Sciatic nerve (tissue), 2 donors: ENCODE measurements at regions not wholly inside any gene's neighbourhood (a gene's known extent, or its start where the extent isn't known, plus 50 kb on each side); places are given as distances from the start of the nearest gene placed in this dataset.

Experiments used
- ATAC-seq: fragments of 200-7000 bp; cut with Tn5 transposase; one replicate; pipeline ENCODE4 v1.9.1; 2020; ENCODE audit warnings: mild to moderate bottlenecking, moderate library complexity
- DNase-seq: peaks from one replicate; pipeline ENCODE4 v3.0.0-alpha.2; 2020; ENCODE audit warnings: low spot score
- intact Hi-C: fragments of 100-400 bp; cut with DNase I; formaldehyde crosslinking; loops from one replicate; pipeline ENCODE4 v1.14.2; 2022
- donor health status: DM: no; HTN: no; CAD: no.
- donor health status: DM: no; HTN: no; CAD: no.

- DNase-seq = no peak
- intact Hi-C loops = no loop called here
Observed at GRCh38 chr15:62474021-62474770, 309.1 kb upstream of the C2CD4B start.

GRCh38 chr15:62474771-62475124, 309.7 kb upstream of the C2CD4B start:
- intact Hi-C loops = no loop called here

More at GRCh38 chr15:62474021-62474770, 309.1 kb upstream of the C2CD4B start:
- ATAC-seq = no peak

GRCh38 chr15:62475591-62475990, 310.5 kb upstream of the C2CD4B start:
- ATAC-seq (peak; percentile 43), DNase-seq (no peak)
- intact Hi-C loops = no loop called here

More at GRCh38 chr15:62474771-62475124, 309.7 kb upstream of the C2CD4B start:
- peak; percentile 60 for ATAC-seq
- DNase-seq = no peak

- intact Hi-C loops = no loop called here
- DNase-seq (no peak), ATAC-seq (no peak)
Observed at GRCh38 chr15:62476163-62476562, 311.1 kb upstream of the C2CD4B start.

GRCh38 chr15:62477929-62478328, 312.8 kb upstream of the C2CD4B start:
- no peak for ATAC-seq
- intact Hi-C loops = no loop called here
- DNase-seq = no peak

- ATAC-seq = no peak
- no peak for DNase-seq
- intact Hi-C loops = no loop called here
Observed at GRCh38 chr15:62482785-62483429, 317.8 kb upstream of the C2CD4B start.

GRCh38 chr15:62483814-62484213, 318.7 kb upstream of the C2CD4B start:
- DNase-seq = no peak
- intact Hi-C loops = no loop called here
- peak; percentile 84 for ATAC-seq

- DNase-seq (no peak), ATAC-seq (no peak)
- intact Hi-C loops = no loop called here
Observed at GRCh38 chr15:62485170-62485720, 320.2 kb upstream of the C2CD4B start.

GRCh38 chr15:62486041-62486440, 321.0 kb upstream of the C2CD4B start:
- ATAC-seq (no peak), DNase-seq (no peak)
- intact Hi-C loops = no loop called here

GRCh38 chr15:62488387-62488786, 323.3 kb upstream of the C2CD4B start:
- DNase-seq = no peak
- intact Hi-C loops = no loop called here
- ATAC-seq = no peak

- intact Hi-C loops = no loop called here
- DNase-seq (no peak), ATAC-seq (no peak)
Observed at GRCh38 chr15:62491642-62492041, 326.6 kb upstream of the C2CD4B start.

- intact Hi-C loops = no loop called here
- ATAC-seq = no peak
- no peak for DNase-seq
Observed at GRCh38 chr15:62492900-62493299, 327.8 kb upstream of the C2CD4B start.

- intact Hi-C loops = no loop called here
Observed at GRCh38 chr15:62494197-62494596, 329.1 kb upstream of the C2CD4B start.

GRCh38 chr15:62495670-62496614, 330.9 kb upstream of the C2CD4B start:
- DNase-seq (no peak), ATAC-seq (peak; percentile 85)
- intact Hi-C loops = no loop called here

More at GRCh38 chr15:62494197-62494596, 329.1 kb upstream of the C2CD4B start:
- ATAC-seq (no peak), DNase-seq (no peak)

- intact Hi-C loops = no loop called here
- ATAC-seq (no peak), DNase-seq (no peak)
Observed at GRCh38 chr15:62497356-62497755, 332.3 kb upstream of the C2CD4B start.

GRCh38 chr15:62498278-62498677, 333.2 kb upstream of the C2CD4B start:
- DNase-seq (no peak), ATAC-seq (no peak)
- intact Hi-C loops = no loop called here

GRCh38 chr15:62498712-62499111, 333.6 kb upstream of the C2CD4B start:
- no peak for ATAC-seq
- no peak for DNase-seq
- intact Hi-C loops = no loop called here

GRCh38 chr15:62500325-62500724, 335.2 kb upstream of the C2CD4B start:
- ATAC-seq (no peak), DNase-seq (no peak)
- intact Hi-C loops = no loop called here

- intact Hi-C loops = no loop called here
- ATAC-seq (no peak), DNase-seq (no peak)
Observed at GRCh38 chr15:62502451-62502850, 337.4 kb upstream of the C2CD4B start.
